SH-SY5Y (cell line): ENCODE measurements at regions not wholly inside any gene's neighbourhood (a gene's known extent, or its start where the extent isn't known, plus 50 kb on each side); places are given as distances from the start of the nearest gene placed in this dataset.

Experiments used
- GATA2 ChIP-seq: IDR thresholded peaks from 2 replicates; pipeline ENCODE4 v1.6.1; 2011; ENCODE audit warnings: mild to moderate bottlenecking, low read depth, low read length
- GATA3 ChIP-seq: IDR thresholded peaks from 2 replicates; pipeline ENCODE4 v1.6.1; 2011; ENCODE audit warnings: low read depth, mild to moderate bottlenecking, low read length, moderate library complexity

DNA sequence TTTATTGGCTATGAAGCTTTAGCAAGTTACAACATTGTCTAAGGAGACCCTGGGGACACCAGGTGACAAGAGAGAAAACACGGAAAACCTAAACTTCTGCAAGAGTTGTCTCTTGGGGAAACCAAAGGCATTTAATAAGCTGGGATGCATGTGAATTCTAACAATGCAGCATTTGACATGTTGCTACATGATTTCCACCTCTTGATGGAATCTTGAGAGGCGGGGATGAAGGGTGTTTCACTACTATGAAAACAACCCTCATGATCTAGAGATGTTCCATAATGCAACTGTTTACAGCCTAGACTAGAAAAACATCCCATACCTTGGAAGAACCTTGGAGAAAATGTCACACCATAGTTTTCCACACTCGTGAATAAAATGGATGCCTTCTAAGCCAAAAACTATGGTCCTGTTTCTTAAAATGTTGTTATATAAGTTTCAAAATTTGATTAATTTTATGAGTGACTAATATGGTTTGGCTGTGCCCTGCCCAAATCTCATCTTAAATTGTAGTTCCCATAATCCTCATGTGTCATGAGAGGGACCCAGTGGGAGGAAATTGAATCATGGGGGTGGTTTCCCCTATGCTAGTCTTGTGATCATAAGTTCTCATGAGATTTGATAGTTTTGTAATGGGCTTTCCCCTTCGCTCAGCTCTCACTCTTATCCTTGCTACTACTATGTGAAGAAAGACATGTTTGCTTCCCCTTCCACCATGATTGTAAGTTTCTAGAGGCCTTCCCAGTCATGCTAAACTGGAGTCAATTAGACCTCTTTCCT is 164.6 kb downstream of the TNFSF13B start:
- TF ChIP-seq GATA3 (no peak), GATA2 (no peak)
